OCI-M1 (cell line): ENCODE measurements at regions not wholly inside any gene's neighbourhood (a gene's known extent, or its start where the extent isn't known, plus 50 kb on each side); places are given as distances from the start of the nearest gene placed in this dataset.
A peak's percentile ranks its signal among the peaks of the same experiment; 100 is the strongest.
"Not testable (repeated sequence)": the region's sequence is repeated elsewhere in the genome, so short reads cannot be mapped to it uniquely, and the experiment has no call there.

Source experiments
- DNase-seq: peaks from one replicate; lab custom pipeline; 2025; lab: John Stamatoyannopoulos, UW

- not testable (repeated sequence) for DNase-seq
Measured at GRCh38 chr4:106524772-106525171, 156.2 kb upstream of the GIMD1 start.

DNA sequence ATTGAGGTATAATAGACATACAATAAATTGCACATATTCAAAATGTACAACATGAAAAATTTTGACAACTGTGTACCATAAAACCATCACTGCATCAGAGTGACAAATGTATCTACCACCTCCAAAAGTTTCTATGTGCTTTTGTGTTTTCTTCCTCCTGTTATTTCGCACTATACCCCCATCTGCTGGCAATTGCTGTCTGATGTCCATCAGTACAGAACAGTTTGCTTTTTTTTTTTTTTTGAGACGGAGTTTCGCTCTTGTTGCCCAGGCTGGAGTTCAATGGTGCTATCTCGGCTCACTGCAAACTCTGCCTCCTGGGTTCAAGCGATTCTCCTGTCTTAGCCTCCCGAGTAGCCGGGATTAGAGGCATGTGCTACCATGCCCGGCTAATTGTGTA lies 154.3 kb upstream of the GIMD1 start:
- DNase-seq, result no peak

DNA sequence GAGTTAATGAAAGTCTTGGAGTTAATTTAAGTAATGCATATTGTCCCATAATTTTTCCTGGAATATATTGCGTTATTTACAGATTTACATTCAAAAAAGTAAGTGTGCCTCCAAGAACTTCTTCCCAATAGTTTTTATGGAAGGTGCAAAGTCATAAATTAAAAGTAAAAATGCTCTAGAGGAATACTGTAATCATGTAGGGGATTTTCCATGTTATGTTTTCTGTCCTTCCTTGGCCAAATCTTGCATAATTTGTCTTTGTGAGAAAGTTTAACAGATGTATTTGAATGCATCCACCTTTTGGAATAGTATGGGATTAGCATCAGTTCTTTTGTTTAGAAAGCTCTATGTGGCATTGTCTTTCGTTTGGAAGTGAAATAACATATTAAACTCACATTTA lies 144.1 kb upstream of the GIMD1 start:
- no peak for DNase-seq

DNA sequence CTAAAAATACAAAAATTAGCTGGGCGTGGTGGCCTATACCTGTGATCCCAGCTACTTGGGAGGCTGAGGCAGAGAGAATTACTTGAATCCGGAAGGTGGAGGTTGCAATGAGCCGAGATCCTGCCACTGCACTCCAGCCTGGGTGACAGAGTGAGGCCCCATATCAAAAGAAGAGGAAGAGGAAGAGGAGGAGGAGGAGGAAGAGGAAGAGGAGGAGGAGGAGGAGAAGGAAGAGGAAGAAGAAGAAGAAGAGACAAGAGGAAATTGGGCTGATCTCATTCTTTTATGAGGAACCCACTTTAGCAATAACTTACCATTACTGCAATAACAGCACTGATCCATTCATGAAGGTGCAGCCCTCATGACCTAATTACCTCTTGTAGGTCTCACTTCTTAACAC lies 138.9 kb upstream of the GIMD1 start:
- no peak for DNase-seq

DNA sequence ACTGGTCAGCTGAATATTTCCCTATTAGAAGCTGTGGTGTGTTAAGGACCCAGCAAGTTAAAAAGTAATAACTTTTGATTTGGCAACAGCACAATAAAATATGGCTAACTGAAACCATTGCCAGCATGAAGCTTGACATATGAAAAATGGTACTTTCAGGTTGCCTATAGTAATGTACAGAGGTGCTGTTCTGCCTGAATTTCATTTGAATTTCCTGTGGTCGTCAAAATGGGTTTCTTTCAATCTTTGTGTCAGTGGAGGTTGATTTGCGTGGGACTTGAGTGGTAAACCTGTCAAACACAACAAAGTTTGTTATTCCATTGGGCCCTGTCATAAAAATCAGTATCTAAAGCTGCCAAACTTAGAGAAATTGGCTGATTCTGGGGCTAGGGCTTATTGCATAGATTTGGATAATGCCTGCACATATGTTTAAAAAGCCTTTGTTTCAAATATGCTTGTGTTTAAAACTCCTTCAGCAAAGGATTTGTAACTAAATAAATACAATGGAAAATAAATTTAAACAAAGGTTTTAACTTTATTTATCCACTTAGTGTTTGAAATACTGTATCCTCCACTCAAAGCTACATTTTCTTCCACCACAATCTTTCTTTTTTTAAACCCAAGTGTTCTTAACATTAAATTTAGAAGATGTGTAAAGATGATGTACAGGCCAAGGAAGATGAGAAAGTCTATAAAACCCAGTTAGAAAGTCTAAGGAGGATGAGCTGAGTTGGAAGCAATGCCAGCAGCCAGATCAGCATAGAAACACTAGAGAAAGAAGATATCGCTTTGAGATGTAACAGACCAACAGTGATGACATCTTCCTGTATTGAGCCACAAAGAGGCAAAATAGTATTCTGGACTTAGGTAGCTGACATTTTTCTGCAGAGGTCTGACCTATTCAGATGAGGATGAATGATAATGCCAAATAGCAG lies 134.8 kb upstream of the GIMD1 start:
- no peak for DNase-seq

DNA sequence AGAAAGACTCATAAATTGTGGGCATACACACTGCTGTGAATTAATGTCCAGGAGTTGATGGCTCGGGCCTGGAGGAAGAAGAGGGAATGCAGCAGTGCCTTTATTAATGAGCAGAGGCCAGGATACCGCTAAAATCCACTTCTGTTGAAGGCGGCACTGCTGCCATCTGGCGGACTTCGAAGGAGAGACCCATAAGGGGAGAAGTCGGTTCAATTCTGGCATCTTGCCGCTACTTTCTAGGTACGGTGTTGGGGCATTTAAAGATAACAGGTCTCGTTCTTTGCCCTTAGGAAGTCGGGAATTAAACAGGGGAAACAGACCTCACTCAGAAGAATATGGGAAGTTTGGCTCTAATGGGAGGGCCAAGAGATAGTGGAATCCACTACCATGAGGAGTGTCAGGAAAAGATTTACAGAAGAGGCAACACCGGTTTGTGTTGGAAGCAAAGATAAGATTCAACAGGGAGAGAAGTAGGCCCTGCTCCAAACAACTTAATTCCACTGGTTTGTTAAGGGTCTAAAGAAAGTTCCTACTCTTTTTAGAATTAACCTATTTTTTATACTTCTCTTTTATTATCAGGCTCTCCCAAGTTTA lies 133.6 kb upstream of the GIMD1 start:
- peak; percentile 77 for DNase-seq

DNA sequence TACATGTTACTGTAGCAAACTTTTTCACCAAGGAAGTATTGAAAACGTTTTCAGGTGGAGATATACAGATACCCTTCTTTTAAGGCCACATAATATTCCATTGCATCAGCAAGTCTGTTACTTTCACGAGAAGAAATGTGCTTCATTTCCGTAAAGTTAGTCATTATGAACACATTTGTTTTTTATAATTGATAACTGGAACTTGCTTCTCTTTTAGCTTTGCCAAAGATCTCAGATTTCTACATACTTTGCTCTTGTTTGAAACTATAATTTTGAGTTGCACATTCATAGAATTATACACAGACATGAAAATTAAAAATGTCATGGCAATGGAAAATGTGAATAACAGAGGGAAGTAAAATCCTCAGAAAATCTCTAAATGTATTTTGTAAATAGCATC lies 128.7 kb upstream of the GIMD1 start:
- no peak for DNase-seq

GRCh38 chr4:106496061-106496460 lies 127.5 kb upstream of the GIMD1 start:
- DNase-seq, result no peak

- DNase-seq, result no peak
Measured at GRCh38 chr4:106495476-106495875, 126.9 kb upstream of the GIMD1 start.

DNA sequence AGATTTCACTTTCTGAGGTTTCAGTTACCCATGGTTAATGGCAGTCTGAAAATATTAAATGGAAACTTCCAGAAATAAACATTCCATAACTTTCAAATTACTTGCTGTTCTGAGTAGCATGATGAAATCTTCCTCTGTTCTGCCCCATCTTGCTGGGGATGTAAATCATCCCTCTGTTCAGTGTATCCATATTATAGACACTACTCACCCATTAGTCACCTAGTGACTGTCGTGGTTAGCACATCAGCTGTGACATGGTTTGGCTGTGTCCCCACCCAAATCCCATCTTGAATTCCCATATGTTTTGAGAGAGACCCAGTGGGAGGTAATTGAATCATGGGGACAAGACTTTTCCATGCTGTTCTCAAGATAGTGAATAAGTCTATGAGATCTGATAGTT lies 125.5 kb upstream of the GIMD1 start:
- no peak for DNase-seq

DNA sequence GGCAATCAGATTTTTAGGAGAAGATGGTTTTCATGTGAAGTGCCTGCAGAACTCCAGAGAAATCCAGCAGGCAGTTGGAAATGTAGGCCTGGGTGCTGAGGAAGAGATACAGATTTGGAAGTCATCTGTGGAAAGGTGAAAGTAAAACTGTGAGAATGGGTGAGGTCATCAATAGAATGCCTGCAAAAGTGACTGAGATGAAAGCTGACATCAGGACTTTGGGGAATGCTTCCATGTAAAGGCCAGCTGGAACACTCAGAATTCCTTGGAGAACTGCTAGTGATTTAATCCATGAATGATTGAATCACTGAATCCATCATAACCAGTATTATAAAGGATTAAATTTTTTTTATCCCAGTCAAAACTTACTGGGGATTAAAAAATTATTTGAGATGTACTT lies 124.5 kb upstream of the GIMD1 start:
- no peak for DNase-seq

DNA sequence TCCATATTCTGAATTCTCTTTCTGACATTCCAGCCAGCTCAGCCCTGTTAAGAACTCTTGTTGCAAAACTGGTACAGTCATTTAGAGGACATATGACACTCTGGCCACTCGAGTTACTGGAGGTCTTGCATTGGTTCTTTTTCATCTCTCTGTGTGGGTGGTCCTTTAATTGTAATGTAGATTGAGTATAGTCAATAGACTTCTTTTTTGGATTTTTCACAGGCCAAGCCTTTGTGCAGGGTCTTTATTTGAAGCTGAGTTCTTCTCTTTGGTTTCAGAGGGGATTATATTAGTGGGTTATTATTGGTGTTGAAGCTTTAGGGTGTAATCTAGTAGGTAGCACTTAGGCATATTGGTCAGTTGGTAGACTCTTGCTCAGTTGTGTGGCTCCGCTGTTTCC lies 118.0 kb upstream of the GIMD1 start:
- no peak for DNase-seq

GRCh38 chr4:106481801-106482200 lies 113.2 kb upstream of the GIMD1 start:
- no peak for DNase-seq

GRCh38 chr4:106478152-106478551 lies 109.6 kb upstream of the GIMD1 start:
- DNase-seq, result no peak

DNA sequence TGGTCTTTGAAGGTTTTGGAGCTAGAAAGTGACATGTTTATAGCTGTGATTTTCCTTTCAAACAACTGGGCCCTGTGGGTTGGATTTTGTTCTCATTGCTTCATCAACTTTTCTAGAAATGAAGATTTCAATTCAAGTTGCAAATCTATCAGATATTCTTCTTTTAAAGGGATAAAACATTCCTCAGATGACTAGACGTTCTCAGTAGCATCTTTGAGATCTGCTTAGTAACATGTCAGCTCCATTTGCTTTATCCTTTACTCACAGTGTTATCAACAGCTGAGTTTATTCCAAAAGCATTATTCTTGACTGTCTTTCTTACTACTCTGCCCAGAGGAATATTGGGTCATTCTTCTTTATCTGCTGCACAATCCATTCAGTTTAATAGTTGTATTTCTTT lies 108.2 kb upstream of the GIMD1 start:
- no peak for DNase-seq

DNA sequence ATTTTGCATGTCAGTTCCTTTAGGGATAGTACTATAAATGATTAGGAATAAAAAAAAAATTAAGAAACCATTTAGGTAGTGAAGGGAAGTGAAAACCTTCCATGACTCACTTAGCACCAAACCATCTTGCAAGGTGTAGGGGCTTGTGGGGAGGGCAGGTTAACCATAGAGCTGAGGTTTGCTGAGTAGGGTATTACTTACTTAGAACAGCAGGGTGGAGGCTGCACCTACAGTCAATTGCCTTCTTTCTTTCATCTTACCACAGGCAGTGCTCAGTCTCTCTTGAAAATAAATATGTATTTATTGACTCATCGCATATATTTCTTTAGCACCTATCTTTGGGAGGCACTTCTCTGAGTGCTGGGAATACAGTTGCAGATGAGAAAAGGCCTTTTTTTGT lies 104.9 kb upstream of the GIMD1 start:
- no peak for DNase-seq

- DNase-seq, result no peak
Measured at GRCh38 chr4:106471151-106471550, 102.6 kb upstream of the GIMD1 start.

DNA sequence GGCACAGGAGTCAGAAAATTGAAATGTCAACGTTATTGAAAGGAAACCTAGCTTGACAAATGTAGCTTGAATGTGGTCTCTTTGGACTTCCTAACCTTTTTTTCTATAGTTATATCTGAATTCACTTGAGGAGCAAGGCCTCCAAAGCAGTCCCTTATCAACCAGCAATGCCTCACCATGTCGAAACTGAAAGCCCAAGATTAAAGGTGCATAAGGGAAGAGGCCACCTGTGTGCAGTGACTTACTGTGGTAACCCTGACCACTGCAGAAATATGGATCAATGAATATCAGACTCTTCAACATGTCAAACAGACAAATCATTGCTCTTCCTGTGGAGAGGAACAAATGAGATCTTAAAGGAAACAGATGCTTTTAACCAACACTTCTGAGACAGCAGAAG lies 95.0 kb upstream of the GIMD1 start:
- no peak for DNase-seq

DNA sequence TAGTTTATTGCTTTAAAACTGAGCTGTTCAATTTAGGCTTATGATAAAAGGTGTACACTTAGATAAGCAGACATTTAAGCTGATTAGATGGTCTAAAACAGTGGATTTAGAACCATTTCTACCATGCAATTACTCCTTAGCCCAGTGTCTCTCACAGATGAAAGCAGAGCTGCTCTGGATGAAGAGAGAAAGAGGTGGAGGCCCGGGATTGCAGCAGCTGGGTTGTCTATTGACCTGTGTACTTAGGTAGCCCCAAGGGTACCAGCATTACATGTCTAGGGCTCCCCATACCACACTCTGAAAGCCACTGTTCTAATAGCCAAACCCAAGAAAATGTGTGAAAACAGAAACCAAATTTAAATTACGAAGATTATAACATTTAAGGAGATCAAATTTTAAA lies 86.0 kb upstream of the GIMD1 start:
- no peak for DNase-seq

GRCh38 chr4:106454021-106454420 lies 85.4 kb upstream of the GIMD1 start:
- no peak for DNase-seq

GRCh38 chr4:106451091-106451490 lies 82.5 kb upstream of the GIMD1 start:
- DNase-seq, result no peak

DNA sequence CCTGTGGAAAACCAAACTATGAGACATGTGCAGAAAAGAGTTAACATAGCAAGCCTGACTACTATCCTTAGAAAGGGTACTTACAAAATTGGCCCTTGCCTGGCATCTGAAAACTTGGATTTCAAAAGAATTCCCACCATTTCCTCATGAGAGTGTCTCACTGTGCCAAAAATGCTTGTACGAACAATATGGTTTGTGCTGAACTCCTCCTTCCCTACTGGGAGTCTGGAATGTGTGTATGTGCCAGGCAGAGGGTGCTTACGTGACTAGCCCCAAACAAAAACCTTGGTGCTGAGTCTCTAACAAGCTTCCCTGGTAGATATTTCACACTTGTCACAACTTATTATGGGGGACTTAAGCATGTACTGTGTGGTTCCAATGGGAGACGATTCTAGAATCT lies 81.7 kb upstream of the GIMD1 start:
- no peak for DNase-seq

- no peak for DNase-seq
Measured at GRCh38 chr4:106444557-106444956, 76.0 kb upstream of the GIMD1 start.

DNA sequence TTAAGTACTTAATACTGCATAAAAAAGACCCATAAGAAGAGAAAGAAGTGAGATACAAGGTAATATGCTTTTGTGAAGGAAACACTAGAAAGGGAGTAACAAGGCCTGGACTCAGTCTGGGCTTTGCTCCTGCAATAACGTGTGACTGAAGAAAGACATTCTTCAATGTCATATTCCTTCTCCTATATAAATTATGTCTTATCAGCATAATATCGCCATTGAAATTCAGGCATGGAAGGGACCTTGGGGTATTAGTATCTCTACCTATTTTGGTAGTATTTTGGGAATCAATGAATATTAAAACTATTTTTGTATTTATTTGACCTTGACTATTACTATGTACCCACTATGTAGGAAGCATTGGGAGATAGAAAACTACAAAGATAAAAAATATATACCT lies 62.2 kb upstream of the GIMD1 start:
- no peak for DNase-seq
